ENCODE measurements at regions not wholly inside any gene's neighbourhood (a gene's known extent, or its start where the extent isn't known, plus 50 kb on each side); places are given as distances from the start of the nearest gene placed in this dataset.

- H3K36me3 Mint-ChIP-seq (ENCODE audit: low read depth): no peaks in the 10 kb centered on the region
- H3K4me3 Mint-ChIP-seq: no peak overlapping the region
- TF ChIP-seq, protein P1, sequence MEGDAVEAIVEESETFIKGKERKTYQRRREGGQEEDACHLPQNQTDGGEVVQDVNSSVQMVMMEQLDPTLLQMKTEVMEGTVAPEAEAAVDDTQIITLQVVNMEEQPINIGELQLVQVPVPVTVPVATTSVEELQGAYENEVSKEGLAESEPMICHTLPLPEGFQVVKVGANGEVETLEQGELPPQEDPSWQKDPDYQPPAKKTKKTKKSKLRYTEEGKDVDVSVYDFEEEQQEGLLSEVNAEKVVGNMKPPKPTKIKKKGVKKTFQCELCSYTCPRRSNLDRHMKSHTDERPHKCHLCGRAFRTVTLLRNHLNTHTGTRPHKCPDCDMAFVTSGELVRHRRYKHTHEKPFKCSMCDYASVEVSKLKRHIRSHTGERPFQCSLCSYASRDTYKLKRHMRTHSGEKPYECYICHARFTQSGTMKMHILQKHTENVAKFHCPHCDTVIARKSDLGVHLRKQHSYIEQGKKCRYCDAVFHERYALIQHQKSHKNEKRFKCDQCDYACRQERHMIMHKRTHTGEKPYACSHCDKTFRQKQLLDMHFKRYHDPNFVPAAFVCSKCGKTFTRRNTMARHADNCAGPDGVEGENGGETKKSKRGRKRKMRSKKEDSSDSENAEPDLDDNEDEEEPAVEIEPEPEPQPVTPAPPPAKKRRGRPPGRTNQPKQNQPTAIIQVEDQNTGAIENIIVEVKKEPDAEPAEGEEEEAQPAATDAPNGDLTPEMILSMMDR (IDR thresholded peaks at IDR 0.05; ENCODE audit: unreplicated experiment in 3 of 3): no peak
Observed at GRCh38 chr20:51888291-51888690, 86.0 kb upstream of the SALL4 start.

DNA sequence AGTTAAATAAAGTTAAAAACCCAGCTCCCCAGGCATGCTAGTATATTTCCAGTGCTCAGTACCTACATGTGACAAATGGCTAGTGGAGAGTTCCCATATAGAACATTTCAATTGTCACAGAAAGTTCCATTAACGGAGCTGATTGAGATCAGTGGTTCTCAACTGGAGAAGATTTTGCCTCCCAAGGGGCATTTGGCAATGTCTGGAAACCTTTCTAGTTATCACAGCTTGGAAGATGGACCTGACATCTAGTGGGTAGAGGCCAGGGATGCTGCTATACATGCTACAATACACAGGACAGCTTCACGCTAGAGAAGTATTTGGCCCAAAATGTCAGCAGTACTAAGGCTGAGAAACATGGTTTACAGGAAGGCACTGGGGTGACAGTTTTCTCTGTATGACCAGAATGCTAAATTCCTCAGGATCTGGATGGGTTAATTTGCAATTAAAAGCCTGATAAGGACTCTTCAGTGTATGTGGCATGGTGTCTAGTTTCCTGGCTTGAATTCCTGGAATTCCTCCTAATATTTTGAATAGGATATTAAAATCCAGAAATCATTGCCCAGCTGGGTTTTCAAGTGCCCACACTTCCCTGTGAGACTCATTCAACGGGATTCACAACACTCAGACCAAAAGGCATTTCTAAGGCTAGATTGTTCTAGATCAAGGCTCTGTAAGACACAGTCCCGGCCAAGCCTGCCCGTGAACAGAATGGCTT is 84.7 kb upstream of the SALL4 start:
- Mint-ChIP-seq H3K9me3 (no peaks in the 10 kb centered on the region), H3K27ac (no peak overlapping the region), H3K36me3 (ENCODE audit: low read depth) (no peaks in the 10 kb centered on the region), H3K27me3 (ENCODE audit: low read depth) (no peaks in the 10 kb centered on the region), H3K4me1 (peaks cover 6% of the 10 kb centered on the region), H3K4me3 (no peak overlapping the region)
- TF ChIP-seq, protein P1 (IDR thresholded peaks at IDR 0.05; ENCODE audit: unreplicated experiment in 3 of 3): no peak

More at GRCh38 chr20:51888291-51888690, 86.0 kb upstream of the SALL4 start:
- Mint-ChIP-seq H3K4me1 (peaks cover 6% of the 10 kb centered on the region), H3K9me3 (no peaks in the 10 kb centered on the region), H3K27ac (no peak overlapping the region), H3K27me3 (ENCODE audit: low read depth) (no peaks in the 10 kb centered on the region)

GRCh38 chr20:51886341-51886740 is 84.0 kb upstream of the SALL4 start:
- Mint-ChIP-seq H3K9me3 (no peaks in the 10 kb centered on the region), H3K27ac (no peak overlapping the region), H3K4me3 (no peak overlapping the region), H3K36me3 (ENCODE audit: low read depth) (no peaks in the 10 kb centered on the region), H3K27me3 (ENCODE audit: low read depth) (no peaks in the 10 kb centered on the region), H3K4me1 (peaks cover 6% of the 10 kb centered on the region)
- TF ChIP-seq, protein P1 (IDR thresholded peaks at IDR 0.05; ENCODE audit: unreplicated experiment in 3 of 3): no peak

- TF ChIP-seq, protein P1 (IDR thresholded peaks at IDR 0.05; ENCODE audit: unreplicated experiment in 3 of 3): no peak
- Mint-ChIP-seq H3K27me3 (ENCODE audit: low read depth) (no peaks in the 10 kb centered on the region), H3K4me1 (peaks cover 6% of the 10 kb centered on the region), H3K4me3 (no peak overlapping the region), H3K36me3 (ENCODE audit: low read depth) (no peaks in the 10 kb centered on the region), H3K9me3 (no peaks in the 10 kb centered on the region), H3K27ac (no peak overlapping the region)
Observed at GRCh38 chr20:51884561-51884960, 82.2 kb upstream of the SALL4 start.

GRCh38 chr20:51880188-51880587 is 77.9 kb upstream of the SALL4 start:
- Mint-ChIP-seq H3K4me1 (no peaks in the 10 kb centered on the region), H3K27me3 (ENCODE audit: low read depth) (no peaks in the 10 kb centered on the region), H3K36me3 (ENCODE audit: low read depth) (no peaks in the 10 kb centered on the region), H3K27ac (no peak overlapping the region), H3K4me3 (no peak overlapping the region), H3K9me3 (no peaks in the 10 kb centered on the region)
- TF ChIP-seq, protein P1 (IDR thresholded peaks at IDR 0.05; ENCODE audit: unreplicated experiment in 3 of 3): no peak

DNA sequence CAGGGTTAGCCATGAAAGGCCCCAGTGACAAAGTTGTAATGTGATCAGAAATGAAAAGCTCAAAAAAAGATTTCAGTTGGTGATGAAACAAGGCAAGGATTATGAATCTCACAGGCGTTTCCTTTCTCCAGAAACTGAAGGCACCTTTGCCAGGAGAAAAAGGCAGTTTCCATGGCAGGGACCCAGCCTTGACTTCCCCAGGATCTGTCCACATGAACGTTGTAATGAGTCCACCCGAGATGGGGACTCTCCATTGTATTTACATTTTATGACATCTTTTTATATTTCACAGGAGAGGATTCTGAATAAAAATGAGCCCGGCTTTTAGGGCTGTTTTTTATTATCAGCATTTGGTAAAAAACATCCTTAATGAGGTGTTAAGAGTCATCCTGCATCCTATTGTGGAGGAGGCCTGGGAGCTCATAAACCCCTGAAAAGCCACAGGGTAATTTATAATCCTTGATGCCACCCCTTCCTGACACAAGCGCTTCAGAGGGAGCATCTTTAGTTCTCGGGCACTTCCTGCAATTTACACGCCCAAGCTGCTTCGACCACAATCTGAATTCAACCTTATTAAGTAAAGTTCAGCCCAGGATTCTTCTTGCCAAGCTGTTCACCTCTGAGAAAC is 74.1 kb upstream of the SALL4 start:
- TF ChIP-seq, protein P1 (IDR thresholded peaks at IDR 0.05; ENCODE audit: unreplicated experiment in 3 of 3): no peak
- peaks cover 17% of the 10 kb centered on the region for H3K27me3 Mint-ChIP-seq (ENCODE audit: low read depth)
- no peak overlapping the region for H3K4me3 Mint-ChIP-seq
- no peak overlapping the region for H3K27ac Mint-ChIP-seq
- H3K9me3 Mint-ChIP-seq: no peaks in the 10 kb centered on the region
- no peaks in the 10 kb centered on the region for H3K4me1 Mint-ChIP-seq
- H3K36me3 Mint-ChIP-seq (ENCODE audit: low read depth): no peaks in the 10 kb centered on the region

Data from nephron (organoid).